Spleen (tissue), 7 donors: ENCODE measurements at regions not wholly inside any gene's neighbourhood (a gene's known extent, or its start where the extent isn't known, plus 50 kb on each side); places are given as distances from the start of the nearest gene placed in this dataset.

Source experiments
- CTCF ChIP-seq, 11 experiments: fragments of 200-600 bp in 7 of 11; fragments of 450-650 bp in 4 of 11; sonication (generic) in 4 of 11; IDR thresholded peaks in 8 of 11; conservative IDR thresholded peaks in 3 of 11; 1 replicate in 7 of 11; 2 replicates in 4 of 11; pipeline versions ENCODE4 v1.4.0 to v1.8.0; 2016 to 2021; ENCODE audit warnings: antibody characterized with exemption in 11 of 11, inconsistent platforms in 4 of 11, mild to moderate bottlenecking in 1 of 11
- POLR2A ChIP-seq, 3 donors: fragments of 450-650 bp; IDR thresholded peaks; one replicate each; pipeline ENCODE4 v1.5.1; 2017; ENCODE audit warnings: antibody characterized with exemption in 3 of 3, mild to moderate bottlenecking in 1 of 3
- POLR2AphosphoS5 ChIP-seq, 3 donors: sonication (generic); formaldehyde crosslinking; IDR thresholded peaks; one replicate each; pipeline ENCODE4 v1.5.1; 2017; ENCODE audit warnings: antibody characterized with exemption in 3 of 3
- donor health status: DM: no; HTN: no; CAD: no; lungs with moderate emphysema.
- donor health status: DM: no; HTN: no; CAD: no.
- donor health status: DM: no; HTN: no; CAD: no.

- no peak for TF ChIP-seq POLR2AphosphoS5 (IDR thresholded peaks at IDR 0.05)
- no peak for TF ChIP-seq CTCF (IDR thresholded peaks at IDR 0.05 in 8 of 11, conservative IDR thresholded peaks at IDR 0.05 in 3 of 11)
- no peak for TF ChIP-seq POLR2A (IDR thresholded peaks at IDR 0.05)
These were observed 95.5 kb upstream of the NPHP3 start for GRCh38 chr3:132817646-132818177.
